Breast epithelium (tissue), 3 donors: ENCODE measurements at regions not wholly inside any gene's neighbourhood (a gene's known extent, or its start where the extent isn't known, plus 50 kb on each side); places are given as distances from the start of the nearest gene placed in this dataset.

ENCODE experiments used
- CTCF ChIP-seq, 3 donors: fragments of 450-650 bp; IDR thresholded peaks; one replicate each; pipeline ENCODE4 v1.5.1; 2016 to 2017; ENCODE audit warnings: antibody characterized with exemption in 3 of 3, mild to moderate bottlenecking in 3 of 3, moderate library complexity in 3 of 3
- POLR2AphosphoS5 ChIP-seq, 3 donors: sonication (generic); formaldehyde crosslinking; IDR thresholded peaks; one replicate each; pipeline ENCODE4 v1.6.1; 2017; ENCODE audit warnings: antibody characterized with exemption in 3 of 3

- TF ChIP-seq CTCF (IDR thresholded peaks at IDR 0.05) (no peak), POLR2AphosphoS5 (IDR thresholded peaks at IDR 0.05) (no peak)
Measured at GRCh38 chr7:46357851-46358250, 436.8 kb upstream of the IGFBP3 start.
